MM.1S (cell line): ENCODE measurements at regions not wholly inside any gene's neighbourhood (a gene's known extent, or its start where the extent isn't known, plus 50 kb on each side); places are given as distances from the start of the nearest gene placed in this dataset.

Experiments used
- DNase-seq: peaks from one replicate; pipeline ENCODE4 v3.0.0-alpha.2; 2015
- H2AFZ ChIP-seq: fragments of 300-600 bp; sonication (generic); 2 replicates; pipeline ENCODE4 v1.6.0; 2016; ENCODE audit warnings: antibody characterized with exemption, low read length
- H3F3A ChIP-seq: fragments of 300-600 bp; sonication (generic); 2 replicates; pipeline ENCODE4 v1.6.1; 2016; ENCODE audit warnings: mild to moderate bottlenecking, antibody characterized with exemption, low read length, moderate library complexity, mixed read lengths; ENCODE audit not compliant: insufficient read depth
- H3K27ac ChIP-seq: fragments of 300-600 bp; sonication (generic); 2 replicates; pipeline ENCODE4 v1.5.1; 2016; ENCODE audit warnings: mild to moderate bottlenecking, low read length
- H3K27me3 ChIP-seq: fragments of 300-600 bp; sonication (generic); replicated peaks from 2 replicates; pipeline ENCODE4 v1.6.0; 2016; ENCODE audit warnings: low read length; ENCODE audit not compliant: insufficient read depth
- H3K36me3 ChIP-seq: fragments of 300-600 bp; sonication (generic); replicated peaks from 2 replicates; pipeline ENCODE4 v1.6.1; 2016; ENCODE audit warnings: mild to moderate bottlenecking, low read length, mixed read lengths; ENCODE audit not compliant: insufficient read depth
- H3K4me1 ChIP-seq: fragments of 300-600 bp; sonication (generic); 2 replicates; pipeline ENCODE4 v1.6.1; 2016; ENCODE audit warnings: low read length, mixed read lengths
- H3K4me2 ChIP-seq: fragments of 300-600 bp; sonication (generic); 2 replicates; pipeline ENCODE4 v1.6.0; 2016; ENCODE audit warnings: low read depth, low read length
- H3K4me3 ChIP-seq: fragments of 300-600 bp; sonication (generic); 2 replicates; pipeline ENCODE4 v1.5.1; 2016; ENCODE audit warnings: low read length, mixed read lengths
- H3K79me2 ChIP-seq: fragments of 300-600 bp; sonication (generic); 2 replicates; pipeline ENCODE4 v1.6.1; 2016; ENCODE audit warnings: mixed run types, low read length, mixed read lengths
- H3K9ac ChIP-seq: fragments of 300-600 bp; sonication (generic); 2 replicates; pipeline ENCODE4 v1.6.1; 2016; ENCODE audit warnings: low read length, mixed read lengths
- H3K9me2 ChIP-seq: fragments of 300-600 bp; sonication (generic); replicated peaks from 2 replicates; pipeline ENCODE4 v1.6.1; 2016; ENCODE audit warnings: mild to moderate bottlenecking, low read length, mixed read lengths; ENCODE audit not compliant: insufficient read depth
- H3K9me3 ChIP-seq: fragments of 300-600 bp; sonication (generic); replicated peaks from 2 replicates; pipeline ENCODE4 v1.6.1; 2016; ENCODE audit warnings: mild to moderate bottlenecking, low read length, mixed read lengths; ENCODE audit not compliant: insufficient read depth
- H4K20me1 ChIP-seq: fragments of 300-600 bp; sonication (generic); 2 replicates; pipeline ENCODE4 v1.6.1; 2016; ENCODE audit warnings: mild to moderate bottlenecking, low read length, moderate library complexity, mixed read lengths; ENCODE audit not compliant: insufficient read depth
- EZH2 ChIP-seq: fragments of 300-600 bp; sonication (generic); optimal IDR thresholded peaks from 2 replicates; pipeline ENCODE3; 2017; ENCODE audit warnings: low read depth, mild to moderate bottlenecking, antibody characterized with exemption, low read length, mixed read lengths
- EZH2phosphoT487 ChIP-seq: fragments of 300-600 bp; sonication (generic); IDR thresholded peaks from 2 replicates; pipeline ENCODE4 v1.6.1; 2018; ENCODE audit warnings: antibody characterized with exemption, low read length
- TF ChIP-seq, protein P1 (sequence below): fragments of 300-600 bp; sonication (generic); IDR thresholded peaks from 2 replicates; pipeline ENCODE4 v1.5.1; 2016; ENCODE audit warnings: antibody characterized with exemption, low read length, mixed read lengths

DNA sequence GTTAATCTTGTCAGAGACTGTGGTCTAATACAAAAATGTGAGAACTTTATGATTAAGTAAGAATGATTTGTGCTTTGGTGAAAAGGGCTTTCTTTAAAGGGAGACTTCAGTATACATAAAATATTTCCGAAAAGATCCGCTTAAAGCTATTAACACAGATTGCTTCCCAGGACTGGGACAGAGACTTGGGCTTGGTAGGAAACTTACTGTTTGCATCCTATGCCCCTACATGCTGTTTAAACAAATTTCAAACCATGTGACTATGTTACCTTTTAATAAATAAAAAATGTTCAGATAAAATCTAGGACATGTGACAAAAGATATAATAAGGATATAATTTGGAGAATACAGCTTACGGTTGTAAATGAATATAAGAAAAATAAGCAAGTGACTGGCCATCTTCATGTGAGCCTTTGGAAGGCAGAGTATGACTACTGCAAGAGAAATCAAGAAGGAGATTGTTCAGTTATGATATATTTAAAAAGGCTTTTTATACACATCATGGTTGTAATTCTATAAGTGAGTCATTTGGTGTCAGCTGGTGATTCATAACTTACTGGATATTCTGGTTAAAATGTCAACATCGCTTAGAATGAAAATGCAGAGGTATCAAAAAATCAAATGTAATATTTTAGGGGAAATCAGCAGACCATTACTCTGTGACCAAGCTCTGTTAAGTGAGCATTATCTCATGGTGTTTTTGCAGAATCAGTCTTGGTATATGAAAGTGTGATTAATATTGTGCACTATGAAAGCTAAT is 234.7 kb upstream of the E2F7 start:
- TF ChIP-seq EZH2 (no peak), EZH2phosphoT487 (no peak)
- TF ChIP-seq, protein P1, sequence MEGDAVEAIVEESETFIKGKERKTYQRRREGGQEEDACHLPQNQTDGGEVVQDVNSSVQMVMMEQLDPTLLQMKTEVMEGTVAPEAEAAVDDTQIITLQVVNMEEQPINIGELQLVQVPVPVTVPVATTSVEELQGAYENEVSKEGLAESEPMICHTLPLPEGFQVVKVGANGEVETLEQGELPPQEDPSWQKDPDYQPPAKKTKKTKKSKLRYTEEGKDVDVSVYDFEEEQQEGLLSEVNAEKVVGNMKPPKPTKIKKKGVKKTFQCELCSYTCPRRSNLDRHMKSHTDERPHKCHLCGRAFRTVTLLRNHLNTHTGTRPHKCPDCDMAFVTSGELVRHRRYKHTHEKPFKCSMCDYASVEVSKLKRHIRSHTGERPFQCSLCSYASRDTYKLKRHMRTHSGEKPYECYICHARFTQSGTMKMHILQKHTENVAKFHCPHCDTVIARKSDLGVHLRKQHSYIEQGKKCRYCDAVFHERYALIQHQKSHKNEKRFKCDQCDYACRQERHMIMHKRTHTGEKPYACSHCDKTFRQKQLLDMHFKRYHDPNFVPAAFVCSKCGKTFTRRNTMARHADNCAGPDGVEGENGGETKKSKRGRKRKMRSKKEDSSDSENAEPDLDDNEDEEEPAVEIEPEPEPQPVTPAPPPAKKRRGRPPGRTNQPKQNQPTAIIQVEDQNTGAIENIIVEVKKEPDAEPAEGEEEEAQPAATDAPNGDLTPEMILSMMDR, result no peak
- no peak for DNase-seq
- Histone ChIP-seq H3K27ac (no peak overlapping the region), H3K4me3 (no peak overlapping the region), H3K4me1 (no peaks in the 10 kb centered on the region), H2AFZ (no peak overlapping the region), H3K9me2 (no peaks in the 10 kb centered on the region), H3K9me3 (no peaks in the 10 kb centered on the region), H3K4me2 (no peak overlapping the region), H3K36me3 (no peaks in the 10 kb centered on the region), H3F3A (no peaks in the 10 kb centered on the region), H4K20me1 (no peaks in the 10 kb centered on the region), H3K9ac (no peak overlapping the region), H3K27me3 (no peaks in the 10 kb centered on the region), H3K79me2 (no peaks in the 10 kb centered on the region)

DNA sequence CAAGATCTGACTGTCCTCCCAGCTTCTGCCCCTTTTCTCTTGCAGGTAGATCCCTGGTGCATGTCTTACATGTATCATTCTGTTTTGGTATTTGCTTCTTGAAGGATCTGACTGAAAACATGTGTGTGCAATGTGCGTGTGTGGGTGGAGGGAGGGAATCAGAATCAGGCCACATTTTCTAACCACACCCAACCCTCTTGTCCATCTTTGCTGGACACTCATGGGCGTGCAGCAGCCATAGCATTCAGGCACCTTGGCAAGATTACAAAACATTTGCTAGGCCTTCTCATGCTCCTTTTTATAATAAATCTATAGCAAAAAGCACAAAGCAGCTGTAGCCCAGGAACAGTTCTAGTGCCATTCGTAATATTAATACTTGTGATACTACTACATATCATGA is 233.6 kb upstream of the E2F7 start:
- Histone ChIP-seq H3K79me2 (no peaks in the 10 kb centered on the region), H3K27ac (no peak overlapping the region), H3K27me3 (no peaks in the 10 kb centered on the region), H3K9me3 (no peaks in the 10 kb centered on the region), H3K4me3 (no peak overlapping the region), H3K36me3 (no peaks in the 10 kb centered on the region), H4K20me1 (no peaks in the 10 kb centered on the region), H2AFZ (no peak overlapping the region), H3F3A (no peaks in the 10 kb centered on the region), H3K4me1 (no peaks in the 10 kb centered on the region), H3K9me2 (no peaks in the 10 kb centered on the region), H3K4me2 (no peak overlapping the region), H3K9ac (no peak overlapping the region)
- DNase-seq, result no peak
- TF ChIP-seq, protein P1, result no peak
- TF ChIP-seq EZH2, result no peak
- TF ChIP-seq EZH2phosphoT487, result no peak

DNA sequence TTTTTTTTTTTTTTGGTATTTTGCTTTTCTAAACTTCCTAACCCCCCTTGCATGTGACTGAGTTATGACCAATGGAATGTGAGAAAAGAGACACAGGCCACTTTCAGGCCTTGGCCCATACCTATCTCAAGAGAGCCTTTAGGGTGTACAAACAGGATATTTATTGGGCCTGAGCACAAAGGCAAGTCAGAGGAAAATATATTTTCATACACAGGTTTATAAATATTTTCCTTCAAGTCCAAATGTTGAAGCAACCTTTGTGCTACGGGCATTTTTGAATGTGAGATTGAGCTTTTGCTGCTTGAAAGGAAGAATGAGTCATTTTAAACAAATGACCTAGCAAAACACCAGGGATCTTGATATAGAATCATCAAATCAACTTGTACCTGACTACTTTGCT is 228.6 kb upstream of the E2F7 start:
- H3K9ac ChIP-seq, result no peak overlapping the region
- DNase-seq, result no peak
- no peaks in the 10 kb centered on the region for H3K9me2 ChIP-seq
- H3K27ac ChIP-seq, result no peak overlapping the region
- H3K79me2 ChIP-seq, result no peaks in the 10 kb centered on the region
- no peaks in the 10 kb centered on the region for H4K20me1 ChIP-seq
- H2AFZ ChIP-seq, result no peak overlapping the region
- no peak overlapping the region for H3K4me2 ChIP-seq
- H3K4me1 ChIP-seq, result no peaks in the 10 kb centered on the region
- no peaks in the 10 kb centered on the region for H3K9me3 ChIP-seq
- TF ChIP-seq EZH2phosphoT487, result no peak
- no peak for TF ChIP-seq EZH2
- TF ChIP-seq, protein P1, result no peak
- no peaks in the 10 kb centered on the region for H3F3A ChIP-seq
- H3K4me3 ChIP-seq, result no peak overlapping the region
- H3K36me3 ChIP-seq, result no peaks in the 10 kb centered on the region
- no peaks in the 10 kb centered on the region for H3K27me3 ChIP-seq
